HEK293 (cell line): ENCODE measurements at regions not wholly inside any gene's neighbourhood (a gene's known extent, or its start where the extent isn't known, plus 50 kb on each side); places are given as distances from the start of the nearest gene placed in this dataset.

Experiments
- CTCF ChIA-PET: fragments of 350-600 bp; formaldehyde crosslinking; extraction: SDS; loops from one replicate; lab custom pipeline; 2021; ENCODE audit warnings: antibody characterized with exemption; lab: Yijun Ruan, JAX
- POLR2A ChIA-PET: fragments of 300-600 bp; formaldehyde crosslinking; extraction: SDS; loops from one replicate; lab custom pipeline; 2020; ENCODE audit warnings: antibody characterized with exemption, inconsistent platforms; lab: Yijun Ruan, JAX
- H3K27ac ChIP-seq: fragments of 200-500 bp; sonication (Bioruptor generic); 2 replicates; pipeline ENCODE4 v1.5.1; 2014; ENCODE audit warnings: low read depth, low read length, control low read depth, inconsistent platforms; ENCODE audit errors: extremely low read depth
- H3K36me3 ChIP-seq, 2 experiments: fragments of 200-500 bp in 1 of 2; sonication (Bioruptor generic) in 1 of 2; 1 replicate in 1 of 2; 2 replicates in 1 of 2; pipeline ENCODE4 v1.5.1; 2014 to 2017; ENCODE audit warnings: inconsistent platforms in 2 of 2, low read length in 2 of 2; ENCODE audit not compliant: control insufficient read depth in 2 of 2, insufficient read depth in 1 of 2
- H3K4me1 ChIP-seq: fragments of 200-500 bp; sonication (Bioruptor generic); 2 replicates; pipeline ENCODE4 v1.5.1; 2014; ENCODE audit warnings: mild to moderate bottlenecking, low read length, inconsistent platforms; ENCODE audit not compliant: control insufficient read depth, insufficient read depth
- H3K4me3 ChIP-seq: 2 replicates; pipeline ENCODE4 v1.5.1; 2011; ENCODE audit warnings: low read depth, mild to moderate bottlenecking, control low read depth, low read length, moderate library complexity
- H3K9me3 ChIP-seq: fragments of 200-500 bp; sonication (Bioruptor generic); 2 replicates; pipeline ENCODE4 v1.5.1; 2014; ENCODE audit warnings: low read depth, low read length, inconsistent platforms; ENCODE audit not compliant: control insufficient read depth, insufficient read depth
- GLIS1 ChIP-seq: fragments of 450-650 bp; formaldehyde crosslinking; IDR thresholded peaks from 2 replicates; pipeline ENCODE4 v1.5.1; 2016; ENCODE audit warnings: missing biosample characterization, missing genetic modification characterization
- HOXD13 ChIP-seq: sonication (generic); formaldehyde crosslinking; IDR thresholded peaks from 2 replicates; pipeline ENCODE4 v1.8.0; 2022; ENCODE audit warnings: missing genetic modification reagents, borderline replicate concordance
- SP7 ChIP-seq: fragments of 450-650 bp; formaldehyde crosslinking; IDR thresholded peaks from 2 replicates; pipeline ENCODE4 v1.5.1; 2016; ENCODE audit warnings: missing biosample characterization, missing genetic modification characterization
- ZBTB48 ChIP-seq: fragments of 450-650 bp; formaldehyde crosslinking; IDR thresholded peaks from 2 replicates; pipeline ENCODE4 v1.5.1; 2016; ENCODE audit warnings: missing biosample characterization, missing genetic modification characterization
- ZFP41 ChIP-seq: fragments of 450-650 bp; formaldehyde crosslinking; IDR thresholded peaks from 2 replicates; pipeline ENCODE4 v1.5.1; 2016; ENCODE audit warnings: missing biosample characterization, missing genetic modification characterization, borderline replicate concordance
- ZNF133 ChIP-seq: fragments of 450-650 bp; formaldehyde crosslinking; IDR thresholded peaks from 2 replicates; pipeline ENCODE4 v1.5.1; 2016; ENCODE audit warnings: missing biosample characterization, missing genetic modification characterization
- ZNF138 ChIP-seq: fragments of 450-650 bp; formaldehyde crosslinking; IDR thresholded peaks from 2 replicates; pipeline ENCODE4 v1.5.1; 2016; ENCODE audit warnings: missing biosample characterization, missing genetic modification characterization, borderline replicate concordance
- ZNF157 ChIP-seq: fragments of 450-650 bp; formaldehyde crosslinking; IDR thresholded peaks from 2 replicates; pipeline ENCODE4 v1.5.1; 2016; ENCODE audit warnings: missing biosample characterization, missing genetic modification characterization
- ZNF175 ChIP-seq: fragments of 450-650 bp; formaldehyde crosslinking; IDR thresholded peaks from 2 replicates; pipeline ENCODE4 v1.5.1; 2016; ENCODE audit warnings: missing biosample characterization, missing genetic modification characterization
- ZNF354C ChIP-seq: fragments of 450-650 bp; formaldehyde crosslinking; IDR thresholded peaks from 2 replicates; pipeline ENCODE4 v1.5.1; 2016; ENCODE audit warnings: missing biosample characterization, missing genetic modification characterization, low read depth, borderline replicate concordance
- ZNF366 ChIP-seq: fragments of 450-650 bp; formaldehyde crosslinking; conservative IDR thresholded peaks from 2 replicates; pipeline ENCODE4 v1.5.1; 2016; ENCODE audit warnings: missing biosample characterization, missing genetic modification characterization
- ZNF37A ChIP-seq: fragments of 450-650 bp; IDR thresholded peaks from 2 replicates; pipeline ENCODE4 v1.5.1; 2018; ENCODE audit warnings: missing biosample characterization, missing genetic modification characterization
- ZNF391 ChIP-seq: fragments of 450-650 bp; formaldehyde crosslinking; IDR thresholded peaks from 2 replicates; pipeline ENCODE4 v1.5.1; 2016; ENCODE audit warnings: low read depth, missing biosample characterization, missing genetic modification characterization, borderline replicate concordance
- ZNF548 ChIP-seq: fragments of 450-650 bp; formaldehyde crosslinking; IDR thresholded peaks from 2 replicates; pipeline ENCODE4 v1.5.1; 2016; ENCODE audit warnings: missing biosample characterization, missing genetic modification characterization
- ZNF621 ChIP-seq: fragments of 450-650 bp; formaldehyde crosslinking; IDR thresholded peaks from 2 replicates; pipeline ENCODE4 v1.5.1; 2017; ENCODE audit warnings: missing biosample characterization, missing genetic modification characterization
- ZNF791 ChIP-seq: fragments of 450-650 bp; formaldehyde crosslinking; IDR thresholded peaks from 2 replicates; pipeline ENCODE4 v1.5.1; 2016; ENCODE audit warnings: missing biosample characterization, missing genetic modification characterization
- ZNF792 ChIP-seq: fragments of 450-650 bp; formaldehyde crosslinking; IDR thresholded peaks from 2 replicates; pipeline ENCODE4 v1.5.1; 2016; ENCODE audit warnings: missing biosample characterization, missing genetic modification characterization
- TF ChIP-seq, protein P1 (sequence below): sonication (generic); formaldehyde crosslinking; IDR thresholded peaks from 2 replicates; pipeline ENCODE4 v1.8.1; 2022; ENCODE audit warnings: mild to moderate bottlenecking, moderate library complexity, missing genetic modification reagents
- TF ChIP-seq, protein P2 (sequence below): fragments of 450-650 bp; IDR thresholded peaks from 2 replicates; pipeline ENCODE4 v1.5.1; 2018; ENCODE audit warnings: missing biosample characterization, missing genetic modification characterization
- TF ChIP-seq, protein P3 (sequence below): fragments of 450-650 bp; formaldehyde crosslinking; IDR thresholded peaks from 2 replicates; pipeline ENCODE4 v1.5.1; 2016; ENCODE audit warnings: missing biosample characterization, missing genetic modification characterization
- TF ChIP-seq, protein P4 (sequence below): fragments of 450-650 bp; formaldehyde crosslinking; IDR thresholded peaks from 2 replicates; pipeline ENCODE4 v1.5.1; 2017; ENCODE audit warnings: missing biosample characterization, mild to moderate bottlenecking, missing genetic modification characterization, moderate library complexity
- TF ChIP-seq, protein P5 (sequence below): fragments of 450-650 bp; formaldehyde crosslinking; IDR thresholded peaks from 2 replicates; pipeline ENCODE4 v1.5.1; 2016; ENCODE audit warnings: missing biosample characterization, missing genetic modification characterization, low read depth
- TF ChIP-seq, protein P6 (sequence below): fragments of 450-650 bp; formaldehyde crosslinking; IDR thresholded peaks from 2 replicates; pipeline ENCODE4 v1.5.1; 2016; ENCODE audit warnings: missing biosample characterization, missing genetic modification characterization
- TF ChIP-seq, protein P7 (sequence below): fragments of 450-650 bp; formaldehyde crosslinking; IDR thresholded peaks from 2 replicates; pipeline ENCODE4 v1.5.1; 2017; ENCODE audit warnings: missing biosample characterization, missing genetic modification characterization

DNA sequence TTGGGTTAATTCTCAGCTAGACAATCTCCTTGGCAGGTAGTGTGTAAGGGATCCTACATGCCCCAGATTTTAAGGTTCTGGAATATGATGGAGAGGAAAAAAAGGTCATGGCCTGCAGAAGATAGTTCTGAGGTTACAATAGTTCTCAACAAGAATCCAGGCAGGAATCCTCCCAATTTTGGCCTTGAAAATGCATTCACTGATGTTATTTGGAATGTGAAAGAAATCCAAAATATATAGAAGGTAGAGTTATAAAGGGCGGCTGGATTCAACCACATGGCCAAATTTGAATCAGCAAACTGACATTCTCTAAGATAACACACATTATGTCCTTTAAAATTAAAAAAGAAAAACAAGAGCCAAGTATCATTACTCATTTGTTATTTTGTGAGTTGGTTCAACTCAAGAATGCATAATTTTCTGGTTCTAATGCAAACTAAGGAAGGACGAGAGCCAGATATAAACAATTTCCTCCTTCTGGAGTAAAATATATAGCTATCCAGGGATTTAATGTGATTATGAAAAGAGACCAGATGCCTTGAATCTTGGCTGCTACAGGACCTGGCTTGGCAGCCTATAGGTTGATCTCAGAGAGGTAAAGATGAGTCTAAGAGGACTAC, 177.0 kb upstream of the G2E3 start:
- POLR2A ChIA-PET: no interaction called here
- CTCF ChIA-PET: interaction anchor here (0.5 to 1.5 kb wide), 3 partner anchors 27 to 833 kb away, joined by 3 to 4 read pairs (median 4); no protein-coding TSS in a partner anchor

DNA sequence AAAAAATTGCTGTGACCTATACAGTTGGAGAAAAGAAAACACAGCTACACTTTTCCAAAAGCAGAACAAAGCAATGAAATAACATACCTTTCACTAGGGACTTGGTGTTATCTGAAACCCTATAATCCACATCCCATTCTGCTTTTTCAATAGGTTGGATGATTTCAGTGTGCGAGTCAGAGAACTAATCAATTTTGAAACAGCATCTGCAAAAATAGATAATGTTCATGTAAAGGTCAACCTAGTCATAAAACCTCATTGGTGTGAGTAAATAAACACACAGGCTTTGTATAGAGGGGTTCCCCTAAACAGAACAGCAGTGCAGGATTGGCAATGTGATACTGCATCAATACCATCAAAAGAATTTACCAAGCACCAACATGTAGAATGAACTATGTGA, 173.0 kb upstream of the G2E3 start:
- no peaks in the 10 kb centered on the region for H3K4me1 ChIP-seq
- ChIA-PET POLR2A (no interaction called here), CTCF (interaction anchor here (2.0 kb wide), 1 partner anchor 10 kb away, joined by 15 read pairs; no protein-coding TSS in a partner anchor)
- no peak overlapping the region for H3K4me3 ChIP-seq
- no peaks in the 10 kb centered on the region for H3K9me3 ChIP-seq
- no peaks in the 10 kb centered on the region for H3K36me3 ChIP-seq
- H3K27ac ChIP-seq: no peak overlapping the region
- TF ChIP-seq ZNF133 (tag by site-specific recombination) (no peak), ZNF548 (no peak), ZNF621 (tag by site-specific recombination) (no peak), HOXD13 (no peak), ZFP41 (tag by site-specific recombination) (no peak), ZNF792 (no peak)
- TF ChIP-seq, protein P1, sequence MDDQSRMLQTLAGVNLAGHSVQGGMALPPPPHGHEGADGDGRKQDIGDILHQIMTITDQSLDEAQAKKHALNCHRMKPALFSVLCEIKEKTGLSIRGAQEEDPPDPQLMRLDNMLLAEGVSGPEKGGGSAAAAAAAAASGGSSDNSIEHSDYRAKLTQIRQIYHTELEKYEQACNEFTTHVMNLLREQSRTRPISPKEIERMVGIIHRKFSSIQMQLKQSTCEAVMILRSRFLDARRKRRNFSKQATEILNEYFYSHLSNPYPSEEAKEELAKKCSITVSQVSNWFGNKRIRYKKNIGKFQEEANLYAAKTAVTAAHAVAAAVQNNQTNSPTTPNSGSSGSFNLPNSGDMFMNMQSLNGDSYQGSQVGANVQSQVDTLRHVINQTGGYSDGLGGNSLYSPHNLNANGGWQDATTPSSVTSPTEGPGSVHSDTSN (CRISPR knock-in tag): no peak
- TF ChIP-seq, protein P2, sequence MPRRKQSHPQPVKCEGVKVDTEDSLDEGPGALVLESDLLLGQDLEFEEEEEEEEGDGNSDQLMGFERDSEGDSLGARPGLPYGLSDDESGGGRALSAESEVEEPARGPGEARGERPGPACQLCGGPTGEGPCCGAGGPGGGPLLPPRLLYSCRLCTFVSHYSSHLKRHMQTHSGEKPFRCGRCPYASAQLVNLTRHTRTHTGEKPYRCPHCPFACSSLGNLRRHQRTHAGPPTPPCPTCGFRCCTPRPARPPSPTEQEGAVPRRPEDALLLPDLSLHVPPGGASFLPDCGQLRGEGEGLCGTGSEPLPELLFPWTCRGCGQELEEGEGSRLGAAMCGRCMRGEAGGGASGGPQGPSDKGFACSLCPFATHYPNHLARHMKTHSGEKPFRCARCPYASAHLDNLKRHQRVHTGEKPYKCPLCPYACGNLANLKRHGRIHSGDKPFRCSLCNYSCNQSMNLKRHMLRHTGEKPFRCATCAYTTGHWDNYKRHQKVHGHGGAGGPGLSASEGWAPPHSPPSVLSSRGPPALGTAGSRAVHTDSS (tag by site-specific recombination): no peak
- TF ChIP-seq, protein P3, sequence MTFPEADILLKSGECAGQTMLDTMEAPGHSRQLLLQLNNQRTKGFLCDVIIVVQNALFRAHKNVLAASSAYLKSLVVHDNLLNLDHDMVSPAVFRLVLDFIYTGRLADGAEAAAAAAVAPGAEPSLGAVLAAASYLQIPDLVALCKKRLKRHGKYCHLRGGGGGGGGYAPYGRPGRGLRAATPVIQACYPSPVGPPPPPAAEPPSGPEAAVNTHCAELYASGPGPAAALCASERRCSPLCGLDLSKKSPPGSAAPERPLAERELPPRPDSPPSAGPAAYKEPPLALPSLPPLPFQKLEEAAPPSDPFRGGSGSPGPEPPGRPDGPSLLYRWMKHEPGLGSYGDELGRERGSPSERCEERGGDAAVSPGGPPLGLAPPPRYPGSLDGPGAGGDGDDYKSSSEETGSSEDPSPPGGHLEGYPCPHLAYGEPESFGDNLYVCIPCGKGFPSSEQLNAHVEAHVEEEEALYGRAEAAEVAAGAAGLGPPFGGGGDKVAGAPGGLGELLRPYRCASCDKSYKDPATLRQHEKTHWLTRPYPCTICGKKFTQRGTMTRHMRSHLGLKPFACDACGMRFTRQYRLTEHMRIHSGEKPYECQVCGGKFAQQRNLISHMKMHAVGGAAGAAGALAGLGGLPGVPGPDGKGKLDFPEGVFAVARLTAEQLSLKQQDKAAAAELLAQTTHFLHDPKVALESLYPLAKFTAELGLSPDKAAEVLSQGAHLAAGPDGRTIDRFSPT (tag by site-specific recombination): no peak

More for the DNA sequence above, 177.0 kb upstream of the G2E3 start:
- no peaks in the 10 kb centered on the region for H3K36me3 ChIP-seq
- no peak overlapping the region for H3K27ac ChIP-seq
- no peaks in the 10 kb centered on the region for H3K9me3 ChIP-seq
- no peaks in the 10 kb centered on the region for H3K4me1 ChIP-seq
- TF ChIP-seq ZNF791 (tag by site-specific recombination): no peak
- TF ChIP-seq SP7 (tag by site-specific recombination): no peak
- TF ChIP-seq ZNF354C (tag by site-specific recombination): no peak
- TF ChIP-seq ZNF37A (tag by site-specific recombination): no peak
- no peak for TF ChIP-seq ZNF175 (tag by site-specific recombination)
- TF ChIP-seq ZNF157 (tag by site-specific recombination): no peak
- TF ChIP-seq ZNF366 (tag by site-specific recombination): no peak
- no peak for TF ChIP-seq ZNF391 (tag by site-specific recombination)
- TF ChIP-seq, protein P4, sequence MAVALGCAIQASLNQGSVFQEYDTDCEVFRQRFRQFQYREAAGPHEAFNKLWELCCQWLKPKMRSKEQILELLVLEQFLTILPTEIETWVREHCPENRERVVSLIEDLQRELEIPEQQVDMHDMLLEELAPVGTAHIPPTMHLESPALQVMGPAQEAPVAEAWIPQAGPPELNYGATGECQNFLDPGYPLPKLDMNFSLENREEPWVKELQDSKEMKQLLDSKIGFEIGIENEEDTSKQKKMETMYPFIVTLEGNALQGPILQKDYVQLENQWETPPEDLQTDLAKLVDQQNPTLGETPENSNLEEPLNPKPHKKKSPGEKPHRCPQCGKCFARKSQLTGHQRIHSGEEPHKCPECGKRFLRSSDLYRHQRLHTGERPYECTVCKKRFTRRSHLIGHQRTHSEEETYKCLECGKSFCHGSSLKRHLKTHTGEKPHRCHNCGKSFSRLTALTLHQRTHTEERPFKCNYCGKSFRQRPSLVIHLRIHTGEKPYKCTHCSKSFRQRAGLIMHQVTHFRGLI: no peak
- TF ChIP-seq GLIS1 (tag by site-specific recombination): no peak
- TF ChIP-seq, protein P5, sequence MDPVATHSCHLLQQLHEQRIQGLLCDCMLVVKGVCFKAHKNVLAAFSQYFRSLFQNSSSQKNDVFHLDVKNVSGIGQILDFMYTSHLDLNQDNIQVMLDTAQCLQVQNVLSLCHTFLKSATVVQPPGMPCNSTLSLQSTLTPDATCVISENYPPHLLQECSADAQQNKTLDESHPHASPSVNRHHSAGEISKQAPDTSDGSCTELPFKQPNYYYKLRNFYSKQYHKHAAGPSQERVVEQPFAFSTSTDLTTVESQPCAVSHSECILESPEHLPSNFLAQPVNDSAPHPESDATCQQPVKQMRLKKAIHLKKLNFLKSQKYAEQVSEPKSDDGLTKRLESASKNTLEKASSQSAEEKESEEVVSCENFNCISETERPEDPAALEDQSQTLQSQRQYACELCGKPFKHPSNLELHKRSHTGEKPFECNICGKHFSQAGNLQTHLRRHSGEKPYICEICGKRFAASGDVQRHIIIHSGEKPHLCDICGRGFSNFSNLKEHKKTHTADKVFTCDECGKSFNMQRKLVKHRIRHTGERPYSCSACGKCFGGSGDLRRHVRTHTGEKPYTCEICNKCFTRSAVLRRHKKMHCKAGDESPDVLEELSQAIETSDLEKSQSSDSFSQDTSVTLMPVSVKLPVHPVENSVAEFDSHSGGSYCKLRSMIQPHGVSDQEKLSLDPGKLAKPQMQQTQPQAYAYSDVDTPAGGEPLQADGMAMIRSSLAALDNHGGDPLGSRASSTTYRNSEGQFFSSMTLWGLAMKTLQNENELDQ (tag by site-specific recombination): no peak
- TF ChIP-seq, protein P6, sequence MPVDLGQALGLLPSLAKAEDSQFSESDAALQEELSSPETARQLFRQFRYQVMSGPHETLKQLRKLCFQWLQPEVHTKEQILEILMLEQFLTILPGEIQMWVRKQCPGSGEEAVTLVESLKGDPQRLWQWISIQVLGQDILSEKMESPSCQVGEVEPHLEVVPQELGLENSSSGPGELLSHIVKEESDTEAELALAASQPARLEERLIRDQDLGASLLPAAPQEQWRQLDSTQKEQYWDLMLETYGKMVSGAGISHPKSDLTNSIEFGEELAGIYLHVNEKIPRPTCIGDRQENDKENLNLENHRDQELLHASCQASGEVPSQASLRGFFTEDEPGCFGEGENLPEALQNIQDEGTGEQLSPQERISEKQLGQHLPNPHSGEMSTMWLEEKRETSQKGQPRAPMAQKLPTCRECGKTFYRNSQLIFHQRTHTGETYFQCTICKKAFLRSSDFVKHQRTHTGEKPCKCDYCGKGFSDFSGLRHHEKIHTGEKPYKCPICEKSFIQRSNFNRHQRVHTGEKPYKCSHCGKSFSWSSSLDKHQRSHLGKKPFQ (tag by site-specific recombination): no peak
- no peak for TF ChIP-seq ZNF138 (tag by site-specific recombination)
- TF ChIP-seq, protein P7, sequence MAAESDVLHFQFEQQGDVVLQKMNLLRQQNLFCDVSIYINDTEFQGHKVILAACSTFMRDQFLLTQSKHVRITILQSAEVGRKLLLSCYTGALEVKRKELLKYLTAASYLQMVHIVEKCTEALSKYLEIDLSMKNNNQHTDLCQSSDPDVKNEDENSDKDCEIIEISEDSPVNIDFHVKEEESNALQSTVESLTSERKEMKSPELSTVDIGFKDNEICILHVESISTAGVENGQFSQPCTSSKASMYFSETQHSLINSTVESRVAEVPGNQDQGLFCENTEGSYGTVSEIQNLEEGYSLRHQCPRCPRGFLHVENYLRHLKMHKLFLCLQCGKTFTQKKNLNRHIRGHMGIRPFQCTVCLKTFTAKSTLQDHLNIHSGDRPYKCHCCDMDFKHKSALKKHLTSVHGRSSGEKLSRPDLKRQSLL (tag by site-specific recombination): no peak
- no peak for TF ChIP-seq ZBTB48 (tag by site-specific recombination)
- no peak overlapping the region for H3K4me3 ChIP-seq
